Gastroesophageal sphincter (tissue), 4 donors: ENCODE measurements at regions not wholly inside any gene's neighbourhood (a gene's known extent, or its start where the extent isn't known, plus 50 kb on each side); places are given as distances from the start of the nearest gene placed in this dataset.

ENCODE experiments used
- ATAC-seq: fragments of 150-250 bp; one replicate; pipeline ENCODE4 v1.9.1; 2016; ENCODE audit warnings: mild to moderate bottlenecking, moderate library complexity
- H3K27ac ChIP-seq, 4 donors: fragments of 200-600 bp; sonication (generic) in 3 of 4; 1 replicate in 3 of 4; 2 replicates in 1 of 4; pipeline ENCODE4 v1.5.1; 2016 to 2019
- H3K27me3 ChIP-seq: fragments of 200-600 bp; sonication (generic); one replicate; pipeline ENCODE4 v1.5.1; 2019
- H3K36me3 ChIP-seq, 2 donors: fragments of 200-600 bp; sonication (generic); one replicate each; pipeline ENCODE4 v1.5.1; 2019; ENCODE audit warnings: control low read depth in 1 of 2
- H3K4me1 ChIP-seq, 3 donors: fragments of 200-600 bp; sonication (generic); 1 replicate in 2 of 3; 2 replicates in 1 of 3; pipeline ENCODE4 v1.5.1; 2016 to 2019; ENCODE audit warnings: control low read depth in 2 of 3
- H3K4me3 ChIP-seq, 2 donors: fragments of 200-600 bp; sonication (generic); one replicate each; pipeline ENCODE4 v1.5.1; 2019; ENCODE audit warnings: mild to moderate bottlenecking in 1 of 2, moderate library complexity in 1 of 2
- H3K9me3 ChIP-seq, 3 donors: fragments of 200-600 bp; sonication (generic); one replicate each; pipeline ENCODE4 v1.5.1; 2017 to 2019; ENCODE audit warnings: control low read depth in 2 of 3
- CTCF ChIP-seq, 4 experiments: fragments of 200-600 bp in 2 of 4; fragments of 450-650 bp in 2 of 4; sonication (generic) in 1 of 4; IDR thresholded peaks; one replicate each; pipeline ENCODE4 v1.5.1; 2017 to 2019; ENCODE audit warnings: antibody characterized with exemption in 4 of 4, mild to moderate bottlenecking in 2 of 4, moderate library complexity in 2 of 4
- EP300 ChIP-seq: sonication (generic); formaldehyde crosslinking; IDR thresholded peaks from one replicate; pipeline ENCODE4 v1.6.1; 2017; ENCODE audit warnings: antibody characterized with exemption, mild to moderate bottlenecking
- POLR2A ChIP-seq, 2 donors: fragments of 450-650 bp; IDR thresholded peaks; one replicate each; pipeline ENCODE4 v1.6.1; 2017; ENCODE audit warnings: antibody characterized with exemption in 2 of 2, mild to moderate bottlenecking in 2 of 2, moderate library complexity in 1 of 2
- POLR2AphosphoS5 ChIP-seq: sonication (generic); formaldehyde crosslinking; IDR thresholded peaks from one replicate; pipeline ENCODE4 v1.6.1; 2017; ENCODE audit warnings: antibody characterized with exemption
- WGBS, 2 donors: methylation state at CpG; one replicate each; pipeline ENCODE4 v1.1.5; 2018; ENCODE audit warnings: low coverage in 1 of 2; 5-methylcytosine and 5-hydroxymethylcytosine counted together

- H3K27me3 ChIP-seq: no peaks in the 10 kb centered on the region
- TF ChIP-seq POLR2AphosphoS5: no peak
- no peak for TF ChIP-seq EP300
- TF ChIP-seq POLR2A (IDR thresholded peaks at IDR 0.05): no peak
- TF ChIP-seq CTCF (IDR thresholded peaks at IDR 0.05): no peak
- H3K9me3 ChIP-seq: no peaks in the 10 kb centered on the region
- no peak for ATAC-seq
- H3K4me1 ChIP-seq: peaks cover 0 to 1% (median 0%) of the 10 kb centered on the region in 3 donors
- 67 to 86% methylated on average over 2 of the region's 2 CpGs for WGBS, 2 donors
- no peak overlapping the region for H3K4me3 ChIP-seq
- H3K27ac ChIP-seq: no peak overlapping the region
- no peaks in the 10 kb centered on the region for H3K36me3 ChIP-seq
Measured at GRCh38 chr7:20519645-20520044, 95.8 kb upstream of the ABCB5 start.

DNA sequence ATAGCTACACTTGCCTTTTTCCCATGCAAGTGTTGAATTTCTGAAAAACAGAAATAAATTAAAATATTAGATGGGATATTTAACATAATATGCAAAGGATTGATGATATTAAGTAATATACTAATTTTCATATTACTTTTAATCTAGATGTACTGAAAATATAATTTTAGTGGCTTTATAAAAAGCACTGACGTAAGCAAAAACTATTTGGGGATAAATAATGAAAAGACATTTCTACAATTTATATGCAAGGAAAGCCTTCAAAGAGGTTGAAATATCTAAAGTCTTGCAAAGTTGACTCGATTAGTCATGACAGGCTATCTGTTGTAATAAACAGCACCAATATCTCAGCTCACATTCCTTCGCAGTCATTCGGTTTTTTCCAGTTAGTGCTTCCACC lies 94.9 kb upstream of the ABCB5 start:
- no peaks in the 10 kb centered on the region for H3K36me3 ChIP-seq
- H3K4me1 ChIP-seq: no peaks in the 10 kb centered on the region
- ATAC-seq: no peak
- H3K4me3 ChIP-seq: no peak overlapping the region
- TF ChIP-seq CTCF (IDR thresholded peaks at IDR 0.05) (no peak), POLR2A (IDR thresholded peaks at IDR 0.05) (no peak), POLR2AphosphoS5 (no peak), EP300 (no peak)
- WGBS, 2 donors: 94 to 96% methylated on average over 4 of the region's 4 CpGs
- no peak overlapping the region for H3K27ac ChIP-seq
- H3K9me3 ChIP-seq: no peaks in the 10 kb centered on the region
- no peaks in the 10 kb centered on the region for H3K27me3 ChIP-seq

GRCh38 chr7:20521243-20521642 lies 94.2 kb upstream of the ABCB5 start:
- H3K27ac ChIP-seq: no peak overlapping the region
- no peak overlapping the region for H3K4me3 ChIP-seq
- H3K27me3 ChIP-seq: no peaks in the 10 kb centered on the region
- WGBS, 2 donors: 80 to 85% methylated on average over 1 of the region's 1 CpG
- TF ChIP-seq POLR2A (IDR thresholded peaks at IDR 0.05): no peak
- no peak for TF ChIP-seq EP300
- TF ChIP-seq POLR2AphosphoS5: no peak
- TF ChIP-seq CTCF (IDR thresholded peaks at IDR 0.05): no peak
- no peaks in the 10 kb centered on the region for H3K36me3 ChIP-seq
- ATAC-seq: no peak
- H3K9me3 ChIP-seq: no peaks in the 10 kb centered on the region
- H3K4me1 ChIP-seq: no peaks in the 10 kb centered on the region

DNA sequence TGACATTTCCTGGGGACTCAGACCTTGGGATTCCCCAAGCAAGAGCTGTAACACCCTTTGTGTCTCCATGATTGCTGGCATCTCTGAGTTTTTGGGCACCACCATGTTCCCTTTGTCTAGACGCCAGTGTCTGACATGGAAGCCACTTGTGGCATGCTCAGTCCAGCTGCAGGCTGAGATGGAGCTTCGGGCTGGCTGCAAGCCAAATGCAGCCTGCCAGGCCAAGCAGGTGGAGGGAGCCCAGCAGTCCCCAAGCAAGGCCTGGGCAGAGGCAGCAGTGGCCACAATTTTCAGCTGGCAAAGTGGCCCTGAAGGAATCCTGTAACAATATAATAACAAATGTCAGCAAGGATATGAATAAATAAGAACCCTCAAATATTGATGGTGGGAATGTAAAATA lies 86.2 kb upstream of the ABCB5 start:
- no peak overlapping the region for H3K27ac ChIP-seq
- no peaks in the 10 kb centered on the region for H3K36me3 ChIP-seq
- no peak overlapping the region for H3K4me3 ChIP-seq
- no peak for TF ChIP-seq EP300
- TF ChIP-seq POLR2AphosphoS5: no peak
- TF ChIP-seq POLR2A (IDR thresholded peaks at IDR 0.05): no peak
- no peak for TF ChIP-seq CTCF (IDR thresholded peaks at IDR 0.05)
- peaks cover 0 to 7% (median 0%) of the 10 kb centered on the region in 3 donors for H3K9me3 ChIP-seq
- H3K27me3 ChIP-seq: no peaks in the 10 kb centered on the region
- no peaks in the 10 kb centered on the region for H3K4me1 ChIP-seq
- WGBS, 2 donors: 60% methylated on average over 1 of the region's 2 CpGs; no CpG with 5 or more reads in 1 of the 2 donors
- ATAC-seq: no peak

DNA sequence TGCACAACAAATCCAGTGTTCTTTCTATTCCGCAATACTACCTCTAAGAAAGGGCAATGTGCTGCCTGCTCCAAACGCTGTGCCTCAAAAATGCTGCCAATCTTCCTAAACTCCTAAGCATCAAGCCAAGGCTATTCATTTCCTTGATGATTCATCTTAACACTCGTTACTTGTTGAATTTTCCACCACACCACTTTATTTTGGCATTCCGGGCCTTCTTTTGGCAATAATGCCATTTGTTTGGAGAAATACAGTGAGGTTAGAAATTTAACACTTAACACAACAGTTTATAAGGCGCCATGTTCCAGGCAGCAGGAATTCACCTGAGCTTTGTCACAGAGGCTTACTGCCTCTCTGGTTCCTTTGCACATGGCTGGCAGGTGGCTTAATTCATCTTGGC lies 82.6 kb upstream of the ABCB5 start:
- ATAC-seq: no peak
- no peaks in the 10 kb centered on the region for H3K4me1 ChIP-seq
- H3K9me3 ChIP-seq: peaks cover 0 to 7% (median 0%) of the 10 kb centered on the region in 3 donors
- no peak overlapping the region for H3K4me3 ChIP-seq
- WGBS, 2 donors: 65 to 67% methylated on average over 4 of the region's 5 CpGs
- H3K27ac ChIP-seq: no peak overlapping the region
- H3K36me3 ChIP-seq: no peaks in the 10 kb centered on the region
- no peaks in the 10 kb centered on the region for H3K27me3 ChIP-seq
- TF ChIP-seq CTCF (IDR thresholded peaks at IDR 0.05) (no peak), POLR2AphosphoS5 (no peak)
